ENCODE measurements at regions not wholly inside any gene's neighbourhood (a gene's known extent, or its start where the extent isn't known, plus 50 kb on each side); places are given as distances from the start of the nearest gene placed in this dataset.
"Not testable (repeated sequence)": the region's sequence is repeated elsewhere in the genome, so short reads cannot be mapped to it uniquely, and the experiment has no call there.

DNA sequence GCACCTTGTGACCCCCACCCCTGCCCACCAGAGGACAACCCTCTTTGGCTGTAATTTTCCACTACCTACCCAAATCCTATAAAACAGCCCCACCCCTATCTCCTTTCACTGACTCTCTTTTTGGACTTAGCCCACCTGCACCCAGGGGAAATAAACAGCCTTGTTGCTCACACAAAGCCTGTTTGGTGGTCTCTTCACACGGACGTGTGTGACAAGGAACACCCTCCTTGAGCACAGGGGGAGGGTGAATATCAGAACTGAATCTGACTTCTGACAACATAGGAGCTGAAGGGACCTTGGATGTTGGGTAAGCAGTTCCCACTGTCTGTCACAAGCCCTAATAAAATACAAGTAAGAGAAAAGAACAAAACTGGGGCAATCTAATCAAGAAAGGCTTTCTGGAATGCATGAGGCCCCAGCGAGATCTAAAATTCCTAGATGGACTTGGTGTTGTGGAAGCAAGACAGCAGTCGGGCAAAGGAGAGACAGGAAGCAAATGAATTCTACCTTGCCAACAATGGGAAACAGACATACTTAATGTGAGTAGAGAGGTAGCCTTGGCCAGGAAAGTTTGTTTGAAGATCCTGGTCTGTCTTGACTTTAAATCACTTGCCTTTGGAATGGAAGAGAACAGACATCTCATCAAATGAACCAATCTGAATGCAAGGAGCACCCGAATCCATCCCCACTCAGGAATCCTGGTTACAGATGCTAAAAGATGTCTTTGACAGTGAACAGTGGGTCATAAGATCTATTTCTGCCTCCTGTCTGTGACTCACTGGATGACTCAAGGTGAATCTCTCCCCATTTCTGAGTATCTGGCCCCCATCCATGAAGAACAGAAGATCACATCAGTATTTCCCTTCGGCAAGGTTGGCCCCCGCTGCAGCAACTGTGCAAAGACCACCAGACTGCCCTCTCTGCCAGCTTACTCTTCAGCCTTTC lies 53.3 kb downstream of the OLFML3 start:
- DNase-seq (ENCODE audit: low spot score): no peak

DNA sequence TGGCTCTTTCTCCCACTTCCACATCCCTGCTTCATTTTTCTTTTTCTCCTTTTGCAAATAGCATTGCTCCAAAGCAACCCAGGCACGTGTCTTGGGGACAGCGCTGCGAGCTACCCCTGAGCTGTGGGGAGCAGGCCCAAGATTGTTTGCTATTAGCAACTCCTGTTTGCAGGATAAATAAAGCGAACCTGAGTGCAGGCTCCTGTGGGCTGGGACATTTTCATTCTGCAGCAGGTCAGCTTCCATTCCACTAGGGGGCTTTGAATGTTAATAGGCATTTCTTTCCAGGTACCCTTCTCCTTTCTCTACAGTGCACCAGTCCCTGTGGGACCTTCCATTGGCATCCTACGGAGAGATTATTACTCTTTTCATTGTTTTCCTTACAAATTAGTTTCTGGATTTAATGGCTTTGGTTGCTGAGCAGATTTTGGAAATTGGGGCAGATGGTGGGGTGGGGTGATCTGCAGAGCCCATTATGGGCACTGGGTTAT lies 54.0 kb downstream of the OLFML3 start:
- DNase-seq (ENCODE audit: low spot score): peak; percentile 64

DNA sequence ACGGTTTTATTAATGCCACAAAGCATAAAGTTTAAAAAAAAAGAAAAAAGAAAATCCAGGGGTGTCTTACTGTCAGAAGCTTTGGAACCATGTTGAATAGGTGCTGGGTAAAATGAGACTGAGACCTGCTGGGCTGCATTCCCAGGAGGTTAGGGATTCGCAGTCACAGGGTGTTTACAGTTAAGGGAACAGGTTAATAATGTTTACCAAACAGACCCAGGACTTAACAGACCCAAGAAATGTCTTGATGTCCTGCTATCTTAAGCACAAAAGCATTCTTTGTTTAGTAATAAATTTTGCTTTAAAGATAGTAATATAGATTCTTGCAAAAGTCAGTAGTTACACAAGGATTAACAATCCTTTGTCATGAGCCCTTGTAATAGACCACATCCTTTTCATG lies 54.7 kb downstream of the OLFML3 start:
- no peak for DNase-seq (ENCODE audit: low spot score)

DNA sequence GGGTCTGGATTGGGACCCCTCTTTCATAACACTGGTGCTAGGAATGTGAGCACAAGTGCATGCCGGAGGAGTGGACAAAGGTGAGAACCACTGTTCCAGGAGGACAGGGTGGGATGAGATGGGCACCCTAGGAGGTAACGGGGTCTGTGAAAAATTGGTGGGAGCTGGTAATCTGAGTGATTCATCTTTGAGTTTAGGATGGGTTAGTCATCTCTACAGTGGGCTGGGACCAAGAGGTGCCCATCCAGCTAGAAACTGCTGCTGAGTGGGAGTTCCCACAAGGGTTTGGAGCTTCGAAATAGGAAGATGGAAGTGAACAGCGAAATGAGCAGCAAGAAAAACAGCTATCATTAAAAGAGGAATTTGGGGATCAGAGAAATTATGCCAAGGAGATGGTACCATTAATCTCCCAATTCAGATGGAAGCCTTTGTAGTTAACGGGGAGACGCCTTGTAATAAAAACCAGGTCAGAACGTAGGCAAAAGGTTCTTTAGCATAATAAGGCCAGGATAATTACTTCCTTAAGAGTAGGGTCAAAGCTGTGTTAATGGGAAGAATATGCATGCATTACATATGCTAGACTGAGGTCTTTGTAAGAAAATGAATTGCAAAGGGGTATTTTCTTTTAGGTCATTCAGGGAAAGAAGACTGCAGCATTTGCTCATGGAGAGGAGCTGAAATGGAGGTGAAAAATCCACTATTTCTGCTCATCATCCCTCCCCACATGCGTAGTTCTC lies 55.5 kb downstream of the OLFML3 start:
- no peak for DNase-seq (ENCODE audit: low spot score)

GRCh38 chr1:114035304-114035700 lies 56.0 kb downstream of the OLFML3 start:
- no peak for DNase-seq (ENCODE audit: low spot score)

- DNase-seq (ENCODE audit: low spot score): not testable (repeated sequence)
Measured at GRCh38 chr1:114036841-114037630, 57.8 kb downstream of the OLFML3 start.

GRCh38 chr1:114037631-114037890 lies 58.3 kb downstream of the OLFML3 start:
- no peak for DNase-seq (ENCODE audit: low spot score)

DNA sequence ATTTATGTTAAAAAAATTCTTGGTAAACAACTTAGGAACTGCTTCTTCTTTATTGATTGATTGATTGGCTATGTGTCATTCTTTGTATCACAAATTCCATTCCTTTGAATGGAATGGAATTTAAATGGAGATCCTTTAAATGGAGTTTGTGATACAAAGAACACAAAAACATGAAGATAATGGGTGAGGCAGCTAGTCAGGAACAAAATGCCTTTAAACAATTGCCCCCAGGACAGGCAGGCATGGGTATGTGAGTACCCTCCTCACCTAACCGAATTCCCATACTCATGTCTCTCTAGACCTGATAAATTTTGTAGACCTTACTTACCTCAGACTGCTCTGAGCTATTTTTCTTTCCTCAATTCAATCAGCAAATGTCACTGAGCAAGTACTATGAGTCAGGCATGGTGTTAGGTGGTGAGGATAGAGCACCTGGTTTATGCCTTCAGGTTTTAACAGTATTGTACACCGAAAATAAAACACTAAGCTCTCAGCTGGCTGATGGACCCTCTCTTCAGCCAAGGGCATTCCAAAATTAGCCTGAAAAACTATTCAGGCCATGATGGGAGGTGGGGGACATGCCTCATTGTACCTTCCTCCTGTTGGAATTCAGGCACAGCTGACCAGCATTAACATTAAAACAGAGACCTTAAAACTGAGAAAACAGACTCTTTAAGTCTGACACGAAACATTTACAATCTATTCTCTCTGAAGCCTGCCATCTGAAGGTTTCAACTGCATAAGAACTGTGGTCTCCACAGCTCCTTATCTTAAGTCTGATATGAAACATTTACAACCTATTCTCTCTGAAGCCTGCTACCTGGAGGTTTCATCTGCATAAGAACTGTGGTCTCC lies 58.9 kb downstream of the OLFML3 start:
- DNase-seq (ENCODE audit: low spot score): no peak
